ENCODE measurements at regions not wholly inside any gene's neighbourhood (a gene's known extent, or its start where the extent isn't known, plus 50 kb on each side); places are given as distances from the start of the nearest gene placed in this dataset.

DNA sequence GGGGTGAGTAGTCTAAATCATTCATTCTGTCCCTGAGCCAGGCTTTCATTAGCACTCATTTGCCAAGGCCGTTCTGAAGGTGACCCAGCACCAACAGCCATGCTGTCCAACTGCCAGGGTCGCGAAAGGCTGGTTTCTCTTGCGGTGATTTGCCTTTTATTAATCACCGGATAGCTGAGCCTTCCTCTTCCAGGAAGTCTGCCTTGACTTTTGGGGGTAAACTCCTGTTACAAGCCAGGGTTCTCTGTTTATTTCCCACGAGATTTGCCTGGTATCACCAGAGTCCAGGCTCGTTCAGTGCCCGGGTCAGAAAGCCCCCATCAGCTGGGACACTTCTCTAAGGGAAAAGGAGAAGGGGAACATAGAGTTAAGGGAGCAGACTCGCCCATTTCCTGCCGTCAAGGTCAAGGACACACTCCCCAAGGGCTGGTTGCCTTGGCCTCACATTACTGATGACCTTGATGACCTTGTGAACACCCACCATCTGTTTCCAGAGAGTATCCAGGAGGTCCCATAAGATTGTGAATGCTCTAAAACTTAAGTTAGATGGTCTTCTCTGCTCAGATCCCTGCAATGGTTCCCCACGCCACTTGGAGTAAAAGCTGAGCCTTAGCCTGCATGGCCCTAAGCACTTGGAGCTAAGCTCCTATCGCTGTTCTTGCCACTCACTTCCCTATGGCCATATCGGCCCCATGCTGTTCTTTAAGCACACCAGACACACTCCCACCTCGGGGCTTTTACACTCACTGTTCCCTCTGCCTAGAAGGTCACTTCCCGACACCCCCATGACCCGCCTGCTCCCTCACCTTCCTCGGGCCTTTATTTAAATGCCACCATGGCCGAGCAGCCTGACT is 96.0 kb upstream of the EPCAM start (continued):
- TF ChIP-seq GATA2 (CRISPR knock-in tag; IDR thresholded peaks at IDR 0.05) = 0 out of 2 replicates have a peak, but pooled peaks have one; percentile 32
- TF ChIP-seq SPI1 (IDR thresholded peaks at IDR 0.05; ENCODE audit: borderline replicate concordance, low read depth, low read length) = peak; percentile 54
- 0 out of 4 replicates have a peak, but pooled peaks of 1 of the 2 experiments have one; percentile 9 for TF ChIP-seq KDM1A (IDR thresholded peaks at IDR 0.05)
- no peak for TF ChIP-seq BACH1 (tag; IDR thresholded peaks at IDR 0.05)
- TF ChIP-seq ZNF436 (CRISPR knock-in tag; IDR thresholded peaks at IDR 0.05) = 0 out of 2 replicates have a peak, but pooled peaks have one; percentile 11
- TF ChIP-seq KAT7 (CRISPR knock-in tag; IDR thresholded peaks at IDR 0.05; ENCODE audit: borderline replicate concordance) = 0 out of 2 replicates have a peak, but pooled peaks have one; percentile 18

DNA sequence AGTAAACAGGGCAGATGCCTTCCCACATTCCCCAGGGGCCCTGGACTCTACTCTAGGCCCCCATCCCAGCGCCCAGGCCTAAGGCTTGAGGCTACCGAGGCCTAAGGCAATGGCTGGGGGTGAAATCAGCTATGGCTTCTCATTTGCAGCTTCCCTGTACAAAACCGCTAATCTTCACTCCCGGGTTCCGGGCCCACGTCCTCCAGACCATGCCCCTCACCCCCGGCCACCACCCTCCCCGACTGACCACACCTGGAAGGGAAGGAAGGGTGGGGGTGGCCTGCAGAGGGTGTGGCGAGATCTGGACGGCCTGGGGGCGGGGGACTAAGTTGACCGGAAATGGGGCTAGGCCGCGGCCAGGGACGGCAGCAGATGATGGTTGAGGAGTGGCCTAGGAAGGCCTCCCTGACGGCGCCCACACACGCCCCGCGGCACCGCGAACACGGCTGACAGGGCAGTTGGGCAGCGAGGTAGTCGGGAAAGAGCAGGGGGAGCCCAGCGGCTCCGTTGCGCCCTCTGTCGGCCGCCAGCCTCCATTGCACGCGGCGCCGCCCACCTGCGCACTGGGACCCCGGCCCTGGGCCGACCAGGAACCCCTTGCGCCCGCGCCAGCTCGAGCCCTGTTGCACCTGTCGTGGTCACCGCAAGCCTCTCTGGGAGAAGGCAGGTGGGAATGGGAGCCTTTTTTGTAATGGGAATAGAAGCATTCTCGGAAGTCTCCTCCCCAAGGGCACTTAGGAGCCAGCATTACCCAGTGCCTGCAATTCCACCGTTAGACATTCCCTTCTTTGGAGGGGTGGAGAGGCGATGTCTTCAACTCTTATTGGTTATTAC is 95.9 kb upstream of the CALM2 start:
- intact Hi-C loops (cut with micrococcal nuclease) = loop anchor here (2.0 to 5.0 kb wide), 2 partner anchors 45 to 50 kb away; no protein-coding TSS in a partner anchor
- H3K27ac ChIP-seq (ENCODE audit: extremely low read depth, low read depth, low read length) = peak overlapping the region; percentile 69
- TF ChIP-seq YBX1 (IDR thresholded peaks at IDR 0.05) (no peak), TEAD1 (CRISPR knock-in tag; IDR thresholded peaks at IDR 0.05) (peak; percentile 23 to 48; a peak in 1 of 4 replicates)
- TF ChIP-seq, protein P1, sequence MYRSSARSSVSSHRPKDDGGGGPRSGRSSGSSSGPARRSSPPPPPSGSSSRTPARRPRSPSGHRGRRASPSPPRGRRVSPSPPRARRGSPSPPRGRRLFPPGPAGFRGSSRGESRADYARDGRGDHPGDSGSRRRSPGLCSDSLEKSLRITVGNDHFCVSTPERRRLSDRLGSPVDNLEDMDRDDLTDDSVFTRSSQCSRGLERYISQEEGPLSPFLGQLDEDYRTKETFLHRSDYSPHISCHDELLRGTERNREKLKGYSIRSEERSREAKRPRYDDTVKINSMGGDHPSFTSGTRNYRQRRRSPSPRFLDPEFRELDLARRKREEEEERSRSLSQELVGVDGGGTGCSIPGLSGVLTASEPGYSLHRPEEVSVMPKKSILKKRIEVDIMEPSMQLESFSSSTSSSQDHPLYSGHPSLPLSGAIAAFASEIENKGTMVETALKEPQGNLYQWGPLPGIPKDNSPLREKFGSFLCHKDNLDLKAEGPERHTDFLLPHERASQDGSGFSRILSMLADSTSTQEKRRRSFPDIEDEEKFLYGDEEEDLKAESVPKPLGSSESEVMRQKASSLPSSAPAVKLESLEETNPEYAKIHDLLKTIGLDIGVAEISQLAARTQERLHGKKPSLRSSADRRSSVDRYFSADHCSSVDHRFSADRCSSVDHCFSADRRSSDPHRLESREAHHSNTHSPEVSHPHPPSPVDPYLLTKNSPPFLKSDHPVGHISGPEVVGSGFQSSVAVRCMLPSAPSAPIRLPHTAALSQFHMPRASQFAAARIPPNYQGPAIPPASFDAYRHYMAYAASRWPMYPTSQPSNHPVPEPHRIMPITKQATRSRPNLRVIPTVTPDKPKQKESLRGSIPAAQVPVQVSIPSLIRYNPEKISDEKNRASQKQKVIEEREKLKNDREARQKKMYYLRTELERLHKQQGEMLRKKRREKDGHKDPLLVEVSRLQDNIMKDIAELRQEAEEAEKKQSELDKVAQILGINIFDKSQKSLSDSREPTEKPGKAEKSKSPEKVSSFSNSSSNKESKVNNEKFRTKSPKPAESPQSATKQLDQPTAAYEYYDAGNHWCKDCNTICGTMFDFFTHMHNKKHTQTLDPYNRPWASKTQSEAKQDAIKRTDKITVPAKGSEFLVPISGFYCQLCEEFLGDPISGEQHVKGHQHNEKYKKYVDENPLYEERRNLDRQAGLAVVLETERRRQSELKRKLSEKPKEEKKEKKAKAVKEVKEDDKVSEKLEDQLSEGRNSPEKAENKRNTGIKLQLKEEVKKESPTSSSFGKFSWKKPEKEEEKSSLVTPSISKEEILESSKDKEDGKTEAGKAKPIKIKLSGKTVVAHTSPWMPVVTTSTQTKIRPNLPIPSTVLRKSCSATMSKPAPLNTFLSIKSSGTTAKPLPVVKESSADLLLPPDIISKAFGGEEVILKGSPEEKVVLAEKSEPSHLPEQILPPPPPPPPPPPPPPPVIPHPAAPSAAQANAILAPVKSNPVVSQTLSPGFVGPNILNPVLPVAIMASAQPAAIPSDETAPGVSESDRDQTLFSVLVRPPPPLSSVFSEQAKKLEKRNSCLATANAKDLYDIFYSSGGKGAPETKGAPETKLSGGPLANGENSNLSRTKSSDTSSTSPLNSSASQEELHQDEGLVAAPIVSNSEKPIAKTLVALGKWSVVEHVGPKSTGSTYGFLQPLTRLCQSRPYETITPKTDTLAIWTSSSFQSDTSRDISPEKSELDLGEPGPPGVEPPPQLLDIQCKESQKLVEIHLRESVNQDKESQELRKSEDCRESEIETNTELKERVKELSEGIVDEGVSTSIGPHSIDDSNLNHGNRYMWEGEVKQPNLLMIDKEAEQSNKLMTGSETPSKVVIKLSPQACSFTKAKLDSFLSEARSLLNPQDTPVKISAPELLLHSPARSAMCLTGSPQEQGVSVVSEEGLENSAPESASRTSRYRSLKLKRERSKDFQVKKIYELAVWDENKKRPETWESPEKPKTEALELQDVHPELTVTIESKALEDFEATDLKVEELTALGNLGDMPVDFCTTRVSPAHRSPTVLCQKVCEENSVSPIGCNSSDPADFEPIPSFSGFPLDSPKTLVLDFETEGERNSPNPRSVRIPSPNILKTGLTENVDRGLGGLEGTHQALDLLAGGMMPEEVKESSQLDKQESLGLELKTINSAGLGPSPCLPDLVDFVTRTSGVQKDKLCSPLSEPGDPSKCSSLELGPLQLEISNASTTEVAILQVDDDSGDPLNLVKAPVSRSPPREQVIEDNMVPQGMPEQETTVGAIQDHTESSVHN (IDR thresholded peaks at IDR 0.05; ENCODE audit: borderline replicate concordance in 1 of 2, low read depth in 1 of 2) = no peak

More for the DNA sequence above, 95.9 kb upstream of the CALM2 start:
- ChIA-PET CTCF (ENCODE audit: low intra/inter-chr PET ratio) (interaction anchor here (0.6 to 1.4 kb wide), 4 partner anchors 16 to 283 kb away, joined by 3 to 4 read pairs (median 3); no protein-coding TSS in a partner anchor), POLR2A (interaction anchor here (0.6 to 1.2 kb wide), 4 partner anchors 10 to 107 kb away, joined by 3 to 4 read pairs (median 4); no protein-coding TSS in a partner anchor)
- Histone ChIP-seq H3K4me2 (ENCODE audit: insufficient read depth, low read length) (peak overlapping the region; percentile 84), H3K27me3 (ENCODE audit: control insufficient read depth in 2 of 2, insufficient read depth in 2 of 2, low read length in 2 of 2) (0 out of 5 replicates have a peak, but pooled peaks cover 0 to under 1% of the 10 kb centered on the region in 2 experiments), H4K20me1 (replicated peaks; ENCODE audit: control insufficient read depth, insufficient read depth, low read length) (no peaks in the 10 kb centered on the region), H3K4me3 (peak overlapping the region; percentile 45), H2AFZ (ENCODE audit: low read depth, low read length) (peak overlapping the region; percentile 96), H3K9me3 (replicated peaks; ENCODE audit: control insufficient read depth, insufficient read depth, low read depth, low read length) (no peaks in the 10 kb centered on the region), H3K36me3 (ENCODE audit: control insufficient read depth, insufficient read depth, low read length) (no peaks in the 10 kb centered on the region), H3K4me1 (replicated peaks in 1 of 2; ENCODE audit: control insufficient read depth in 2 of 2, insufficient read depth in 2 of 2, low read length in 2 of 2) (peaks cover 20 to 27% of the 10 kb centered on the region in 2 experiments), H3K9me1 (ENCODE audit: control insufficient read depth, insufficient read depth, low read length) (no peaks in the 10 kb centered on the region), H3K9ac (ENCODE audit: insufficient read depth in 1 of 2, low read depth in 2 of 2, low read length in 2 of 2) (peak overlapping the region; percentile 61 to 91), H3K79me2 (ENCODE audit: control insufficient read depth, insufficient read depth, low read length) (no peaks in the 10 kb centered on the region)
- peak; percentile 94 for ATAC-seq
- no peak for FAIRE-seq
- DNase-seq (ENCODE audit: extremely low read depth in 1 of 4, low spot score in 3 of 4) = peak; percentile 83 to 94 (median 91)
- in situ Hi-C loops (cut with MboI) = no loop called here
- TSS peak; percentile 51 for BruUV-seq (replicated peaks)
- 6% methylated on average over 38 of the region's 46 CpGs for WGBS (ENCODE audit: insufficient coverage, low coverage, missing lambda C conversion rate)

Data from K562 (cell line).